GM19324 (cell line): ENCODE measurements at regions not wholly inside any gene's neighbourhood (a gene's known extent, or its start where the extent isn't known, plus 50 kb on each side); places are given as distances from the start of the nearest gene placed in this dataset.

Source experiments
- ATAC-seq: cut with Tn5 transposase; IDR thresholded peaks from one replicate; pipeline ENCODE4 v1.9.1; 2021; ENCODE audit warnings: mild to moderate bottlenecking, moderate library complexity; ENCODE audit not compliant: unreplicated experiment, low FRiP score

DNA sequence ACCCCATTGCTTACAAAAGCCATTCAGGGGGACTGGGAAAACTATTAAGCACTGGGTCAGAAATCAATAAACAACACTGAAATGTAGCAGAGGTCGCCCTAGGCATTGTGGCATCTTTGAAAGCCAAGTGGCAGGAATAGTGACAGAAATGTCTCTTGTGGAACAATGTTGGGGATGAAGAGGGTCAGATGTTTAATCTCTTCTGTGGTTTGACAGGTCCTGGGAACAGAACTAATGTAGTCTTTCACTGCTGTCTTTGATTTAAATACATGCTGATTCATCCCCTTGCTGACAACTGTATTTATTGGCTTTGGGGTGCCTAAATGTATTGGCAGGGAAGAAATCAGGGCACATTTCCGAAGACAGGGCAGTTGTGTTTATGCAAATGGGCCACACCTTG is 194.8 kb downstream of the ATG4C start:
- no peak for ATAC-seq

DNA sequence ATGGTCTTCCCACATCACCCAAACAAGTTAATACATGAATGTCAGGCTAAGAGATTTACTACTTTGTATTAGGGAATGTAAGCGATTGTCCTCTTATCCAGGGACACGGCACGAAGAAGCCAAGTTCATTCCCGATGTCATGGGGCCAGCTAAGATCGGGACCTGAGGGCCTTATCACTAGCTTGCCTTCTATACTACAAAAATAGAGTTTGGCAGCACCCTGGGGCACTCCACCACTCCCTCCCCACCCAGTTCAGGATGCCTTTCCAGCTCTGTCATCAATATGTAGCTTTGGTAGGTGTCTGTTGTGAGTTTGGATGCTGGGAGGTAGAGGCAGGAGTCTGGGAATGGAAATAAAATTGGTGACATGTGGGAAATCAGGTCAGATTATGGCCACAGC is 197.5 kb downstream of the ATG4C start:
- no peak for ATAC-seq

DNA sequence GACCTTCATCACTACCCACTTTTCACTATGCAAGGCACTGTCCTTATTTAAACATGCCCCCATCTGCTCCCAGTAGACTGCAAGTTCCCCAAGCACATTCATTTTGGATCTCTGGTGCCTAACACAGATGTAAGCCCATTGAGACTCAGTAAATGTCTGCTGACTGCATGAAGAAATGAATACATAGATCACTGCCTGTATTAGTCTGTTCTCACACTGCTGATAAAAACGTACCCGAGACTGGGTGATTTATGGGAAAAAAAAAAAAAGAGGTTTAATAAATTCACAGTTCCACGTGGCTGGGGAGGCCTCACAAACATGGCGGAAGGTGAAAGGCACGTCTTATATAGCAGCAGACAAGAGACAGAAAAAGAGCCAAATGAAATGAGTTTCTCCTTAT is 204.9 kb downstream of the ATG4C start:
- no peak for ATAC-seq

DNA sequence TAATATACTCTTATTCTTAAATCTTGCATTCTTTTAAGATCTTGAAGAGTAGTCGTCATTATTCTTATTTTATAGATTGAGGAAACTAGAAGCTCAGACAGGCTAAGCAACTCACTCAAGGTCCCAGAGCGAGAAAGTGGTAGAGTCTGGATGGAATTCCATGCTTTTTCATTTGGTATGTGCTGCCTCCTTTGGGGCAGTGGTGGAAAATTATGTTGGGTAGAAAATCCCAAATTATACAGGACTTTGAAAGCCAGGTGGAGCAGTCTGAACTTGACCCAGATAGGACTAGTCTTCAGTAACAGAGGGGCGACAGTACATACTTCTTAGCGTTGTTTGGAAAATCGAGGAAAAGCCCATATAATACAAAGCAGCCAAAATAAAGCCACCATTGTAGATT is 205.6 kb downstream of the ATG4C start:
- ATAC-seq = no peak

DNA sequence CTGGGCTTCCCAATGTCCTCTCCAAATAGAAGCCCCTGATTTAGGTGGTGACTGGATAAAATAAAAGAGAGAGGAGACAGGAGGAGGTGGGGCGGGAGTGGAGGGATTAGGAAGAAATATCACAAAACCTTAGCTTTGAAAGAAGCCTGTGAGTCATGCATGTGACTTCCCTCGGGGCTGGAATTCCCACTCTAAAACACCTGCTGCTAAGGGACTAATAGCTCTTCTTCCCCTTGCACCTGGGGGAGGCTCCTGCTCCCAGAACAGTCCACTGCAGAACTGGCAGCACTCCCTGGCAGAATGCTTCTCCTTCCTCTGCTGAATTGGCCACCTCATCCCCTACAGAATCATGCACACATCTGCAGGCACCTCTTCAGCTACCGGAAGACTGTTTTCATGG is 207.2 kb downstream of the ATG4C start:
- no peak for ATAC-seq

DNA sequence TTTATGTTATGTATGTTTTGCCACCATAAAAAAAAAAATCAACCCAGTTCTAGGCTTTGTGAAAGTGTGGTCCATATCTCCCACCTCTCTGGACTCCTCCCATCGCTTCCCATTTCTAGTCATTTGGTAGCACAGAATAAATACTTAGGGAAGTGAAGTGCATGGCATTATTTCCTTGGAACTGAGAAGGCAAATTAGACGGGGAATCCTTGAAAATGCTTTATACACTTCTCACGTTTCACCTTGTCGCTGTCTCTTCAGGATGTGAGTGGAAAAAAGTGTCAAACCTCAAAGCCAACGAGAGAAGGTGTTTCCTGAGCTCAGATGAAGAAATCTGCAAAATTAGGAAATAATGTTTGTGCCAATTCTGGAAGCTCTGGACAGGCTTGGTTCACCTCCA is 209.9 kb downstream of the ATG4C start:
- no peak for ATAC-seq

DNA sequence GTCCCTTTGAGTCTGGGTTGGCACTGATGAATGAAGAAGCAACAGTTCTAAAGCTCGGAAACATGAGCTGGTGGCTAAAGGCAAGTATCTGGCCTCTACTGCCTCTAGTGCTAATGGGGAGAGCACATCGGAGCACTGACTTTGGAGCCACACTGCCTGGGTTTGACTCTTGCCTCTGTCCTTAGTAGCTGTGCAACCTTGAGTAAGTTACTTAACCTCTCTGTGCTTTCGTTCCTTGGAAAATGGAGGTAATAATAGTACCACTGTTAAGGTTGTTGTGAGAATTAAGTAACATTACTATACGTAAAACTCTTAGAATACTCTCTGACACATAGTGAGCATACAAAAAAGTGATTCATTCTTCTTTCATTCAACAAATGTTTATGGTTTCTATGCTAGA is 211.2 kb downstream of the ATG4C start:
- ATAC-seq = no peak

DNA sequence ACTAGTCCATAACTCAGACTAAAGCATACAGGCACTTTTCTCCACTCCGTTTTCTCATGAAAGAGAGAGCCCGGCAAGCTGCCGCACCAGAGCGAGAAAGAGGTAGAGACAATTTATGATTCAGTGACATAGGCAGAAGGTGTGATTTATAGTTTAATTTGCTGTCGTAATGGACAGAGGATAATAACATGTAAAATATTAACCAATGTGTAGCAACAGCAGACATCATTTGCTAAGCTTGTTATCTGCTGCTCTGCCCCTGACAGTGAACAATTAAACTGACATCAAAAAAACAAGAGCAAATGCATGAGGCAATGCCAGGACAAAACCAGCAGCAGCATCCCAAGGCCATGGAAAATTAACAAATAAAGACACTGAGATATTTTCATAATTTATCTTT is 214.0 kb downstream of the ATG4C start:
- no peak for ATAC-seq

DNA sequence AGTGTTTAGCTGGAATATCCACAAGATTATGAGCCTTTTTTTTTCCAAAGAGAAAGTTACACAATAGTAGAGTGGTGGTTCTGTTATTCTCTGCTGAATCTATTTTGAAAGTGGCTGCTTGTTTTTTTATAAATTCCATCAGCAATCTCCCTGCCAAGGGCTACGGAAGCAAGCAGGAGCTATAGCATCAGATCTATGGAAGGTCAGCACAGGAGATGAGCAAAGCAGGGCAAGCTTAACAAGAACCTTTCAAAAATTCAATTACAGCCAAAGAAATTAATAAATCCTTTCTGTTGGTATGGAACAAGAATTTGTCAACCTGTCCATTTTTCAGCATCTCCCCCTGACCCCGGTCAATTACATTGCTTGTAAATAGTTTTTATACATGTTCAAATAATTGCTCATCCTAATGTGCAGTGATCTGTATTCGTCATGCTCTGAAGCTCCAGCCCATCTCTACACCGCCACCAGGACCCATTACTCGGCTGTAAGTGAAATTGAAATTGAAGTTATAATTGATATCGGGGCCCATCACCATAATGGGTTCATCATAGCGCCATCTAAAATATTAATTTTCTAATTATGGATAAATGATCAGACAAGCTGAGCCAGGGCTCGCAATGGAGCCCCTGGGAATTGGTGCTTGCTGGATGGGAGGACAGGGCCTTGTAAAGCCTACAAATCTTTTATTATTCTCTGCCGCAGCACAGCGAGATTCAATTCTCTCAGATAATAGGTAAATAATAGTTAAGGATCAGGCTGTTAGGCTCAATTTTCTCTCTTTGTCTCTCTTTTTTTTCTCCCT is 215.1 kb downstream of the ATG4C start:
- ATAC-seq = no peak

DNA sequence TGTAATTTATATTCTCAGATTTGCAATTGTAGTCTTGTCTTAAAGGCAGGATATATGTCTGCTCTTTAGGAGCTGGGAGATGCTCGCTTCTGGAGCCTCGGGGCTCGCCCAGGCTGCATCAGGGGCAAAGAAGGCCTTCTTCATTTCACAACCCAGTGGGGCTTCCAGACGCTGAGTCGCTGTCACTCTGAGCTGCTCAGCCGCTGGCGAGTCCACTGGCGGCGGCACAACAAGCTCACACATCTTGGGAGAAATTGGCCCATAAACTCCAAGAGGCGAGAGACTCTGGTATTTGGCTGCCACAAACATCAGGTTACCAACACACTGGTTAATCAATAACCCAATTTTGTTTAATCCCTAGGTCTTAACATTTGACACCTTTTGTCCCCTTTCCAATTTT is 216.6 kb downstream of the ATG4C start:
- no peak for ATAC-seq

DNA sequence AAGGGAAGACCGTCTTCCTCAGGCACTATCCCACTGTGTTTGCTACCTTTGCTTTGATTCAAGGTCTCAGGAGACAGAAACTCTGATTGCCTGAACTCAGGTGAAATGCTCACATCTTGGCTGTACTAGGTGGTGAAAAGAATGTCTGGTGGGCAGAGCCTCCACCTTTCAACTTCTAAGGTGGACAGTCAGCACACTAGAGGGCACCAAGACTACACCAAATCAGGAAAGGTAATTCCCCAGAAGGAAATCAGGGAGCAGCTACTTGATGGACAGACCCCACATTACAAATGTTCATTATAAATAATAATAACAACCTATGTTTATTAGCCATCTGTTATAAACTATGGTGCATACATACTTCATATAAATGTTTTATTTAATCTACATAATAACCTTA is 220.9 kb downstream of the ATG4C start:
- no peak for ATAC-seq

DNA sequence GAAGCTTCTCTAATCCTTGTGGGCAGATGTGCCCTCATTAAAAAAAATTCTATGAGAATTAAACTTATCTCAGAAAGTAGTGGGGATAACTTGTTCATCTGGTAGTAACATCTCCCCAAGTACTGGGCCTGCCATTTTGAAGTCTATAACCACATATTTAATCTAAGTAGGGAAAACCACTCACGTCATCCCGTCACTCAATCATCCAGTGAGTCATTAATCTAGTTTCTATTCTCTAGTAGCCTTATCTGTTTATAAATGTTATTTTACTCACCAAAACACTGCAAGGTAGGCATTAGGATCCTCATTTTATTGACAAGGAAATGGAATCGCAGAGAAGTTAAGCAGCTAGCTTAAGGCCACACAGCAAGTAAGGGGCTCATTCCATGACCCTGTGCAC is 221.9 kb downstream of the ATG4C start:
- ATAC-seq = no peak

DNA sequence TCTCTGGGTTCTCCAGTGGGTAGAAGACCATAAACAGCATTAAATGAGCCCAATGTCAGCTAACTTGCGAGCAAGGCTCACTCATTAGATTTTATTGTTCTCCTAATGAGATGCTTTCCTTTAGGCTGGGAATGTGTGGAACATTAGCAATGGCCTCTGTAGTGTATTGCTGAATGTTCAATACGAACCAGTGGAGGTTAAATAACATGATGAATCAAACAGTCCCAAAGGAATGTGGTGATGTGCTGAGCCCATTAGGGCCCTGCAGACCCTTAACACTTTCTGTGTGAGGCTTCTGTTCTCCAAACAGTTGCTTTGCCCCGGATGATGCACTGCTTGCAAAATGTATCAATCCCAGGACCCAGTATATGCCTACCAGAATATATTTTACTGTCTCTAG is 225.5 kb downstream of the ATG4C start:
- no peak for ATAC-seq

DNA sequence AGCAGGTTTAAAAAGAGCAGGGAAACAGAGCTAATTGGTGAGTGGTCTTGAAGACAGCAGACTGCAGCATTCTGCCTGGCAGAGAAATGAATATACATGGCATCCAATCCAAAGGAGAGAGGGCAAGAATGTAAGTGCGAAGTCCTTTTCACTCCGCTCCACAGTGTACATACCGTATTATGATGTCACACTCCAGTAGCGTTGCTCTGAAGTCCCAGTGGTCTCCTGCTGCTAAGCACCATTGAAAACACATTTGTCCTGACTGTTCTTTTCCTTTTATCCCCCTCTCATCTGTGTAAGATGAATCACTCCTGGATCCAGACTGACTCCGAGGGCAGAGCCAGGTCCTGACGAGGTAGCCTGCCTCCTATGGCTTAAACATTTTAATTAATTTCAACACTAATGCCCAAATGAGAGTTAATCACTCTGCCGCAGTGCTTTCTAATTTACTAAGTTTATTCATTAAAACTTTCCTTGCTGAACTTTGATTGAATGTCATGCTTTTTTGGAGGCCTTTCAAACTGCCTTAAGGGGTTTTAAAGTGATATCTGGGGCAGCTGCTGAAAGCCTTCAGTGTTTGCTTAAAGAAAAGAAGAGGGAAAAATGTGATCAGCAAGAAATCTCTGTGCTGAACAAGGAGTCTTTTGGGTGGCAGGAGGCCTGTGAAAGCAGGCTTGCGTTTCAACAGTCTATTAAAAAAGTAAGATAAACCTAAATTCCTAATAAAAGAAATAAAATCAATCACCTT is 227.2 kb downstream of the ATG4C start:
- no peak for ATAC-seq

DNA sequence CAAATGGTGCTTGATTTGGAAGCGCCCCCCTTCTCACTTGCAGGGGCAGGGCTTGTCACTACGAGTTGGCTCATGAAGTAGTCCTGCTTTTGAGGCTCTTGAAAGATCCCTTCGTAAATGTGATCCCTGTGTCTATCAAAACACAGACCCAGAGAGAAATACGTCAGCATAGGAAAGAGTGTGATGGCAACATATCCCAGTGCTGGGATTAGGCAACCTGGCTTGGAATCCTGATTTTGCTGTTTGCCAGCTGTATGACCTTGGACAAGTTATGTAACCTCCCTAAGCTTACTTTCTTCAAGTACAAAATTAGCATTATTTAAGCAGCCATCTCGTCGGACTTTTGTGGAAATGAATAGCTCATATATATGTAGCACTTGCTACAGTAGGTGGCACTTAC is 228.4 kb downstream of the ATG4C start:
- no peak for ATAC-seq

DNA sequence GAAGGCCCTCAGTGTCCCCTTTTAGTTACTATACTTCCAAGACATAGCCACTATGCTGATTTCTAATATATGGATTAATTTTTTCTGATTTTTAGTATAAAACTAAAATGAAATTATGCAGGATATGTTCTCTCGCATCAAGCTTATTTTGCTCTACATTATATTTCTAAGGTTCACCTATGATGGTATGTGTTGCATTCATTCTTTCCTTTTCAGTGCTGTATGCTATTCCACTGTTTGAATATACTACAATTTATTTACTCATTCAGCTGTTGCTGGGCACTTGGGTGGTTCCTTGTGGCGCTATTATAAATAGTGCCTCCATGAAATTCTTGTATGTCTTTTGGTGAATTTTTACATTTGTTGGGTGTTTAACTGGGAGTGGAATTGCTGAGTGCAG is 230.3 kb downstream of the ATG4C start:
- no peak for ATAC-seq

DNA sequence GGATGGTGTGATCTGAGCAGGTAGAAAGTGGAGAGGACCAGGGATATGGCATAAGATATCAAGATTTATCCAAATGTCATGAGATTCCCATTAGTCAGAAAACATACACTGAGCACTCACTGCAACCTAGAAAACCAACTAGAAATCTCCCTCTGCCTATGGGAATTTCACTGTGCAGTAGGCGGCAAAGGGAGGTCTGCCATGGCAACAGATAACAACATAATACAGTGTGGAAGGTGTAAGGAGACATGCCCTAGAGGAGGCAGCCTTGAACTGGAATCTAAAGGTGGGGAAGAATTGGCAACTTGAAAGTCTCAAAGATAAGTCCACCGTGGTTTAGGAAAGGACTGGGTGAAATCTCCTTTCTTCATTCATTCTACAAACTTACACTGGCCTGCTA is 238.4 kb downstream of the ATG4C start:
- ATAC-seq = no peak

DNA sequence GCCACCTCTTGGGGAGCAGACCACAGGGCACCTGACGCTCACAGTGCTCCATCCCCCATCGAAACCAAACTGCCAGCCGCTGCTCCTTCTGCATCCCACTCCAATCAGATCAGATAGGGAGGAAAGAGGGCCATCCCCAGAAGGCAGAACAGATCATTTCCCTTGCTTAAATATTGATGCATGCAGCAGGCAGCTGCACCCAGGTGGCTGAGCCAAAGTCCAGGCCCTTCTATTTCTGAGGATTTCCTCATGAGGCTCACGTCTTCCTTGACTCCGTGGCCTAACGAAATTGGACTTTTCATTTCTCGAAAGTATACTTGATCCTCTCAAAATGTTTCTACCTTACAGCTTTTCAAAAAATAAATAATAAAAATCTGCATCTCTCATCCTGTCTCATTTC is 239.2 kb downstream of the ATG4C start:
- no peak for ATAC-seq

DNA sequence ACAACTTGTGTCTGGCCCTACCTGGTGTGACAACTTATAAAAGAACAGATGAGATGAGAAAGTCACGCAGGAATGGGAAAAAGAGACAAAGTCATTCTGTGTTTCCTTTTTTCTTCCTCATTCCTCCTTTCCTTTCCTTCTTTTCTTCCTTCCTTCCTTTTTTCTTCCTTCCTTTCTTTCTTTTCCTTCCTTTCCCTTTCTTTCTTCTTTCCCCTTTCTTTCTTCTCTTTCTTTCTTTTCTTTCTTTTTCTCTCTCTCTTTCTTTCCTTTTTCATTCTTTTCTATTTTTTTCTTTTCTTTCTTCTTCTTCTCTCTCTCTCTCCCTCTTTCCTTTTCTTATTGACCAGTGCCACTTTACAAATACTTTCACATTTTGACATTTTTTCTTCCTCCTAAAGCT is 239.7 kb downstream of the ATG4C start:
- no peak for ATAC-seq

DNA sequence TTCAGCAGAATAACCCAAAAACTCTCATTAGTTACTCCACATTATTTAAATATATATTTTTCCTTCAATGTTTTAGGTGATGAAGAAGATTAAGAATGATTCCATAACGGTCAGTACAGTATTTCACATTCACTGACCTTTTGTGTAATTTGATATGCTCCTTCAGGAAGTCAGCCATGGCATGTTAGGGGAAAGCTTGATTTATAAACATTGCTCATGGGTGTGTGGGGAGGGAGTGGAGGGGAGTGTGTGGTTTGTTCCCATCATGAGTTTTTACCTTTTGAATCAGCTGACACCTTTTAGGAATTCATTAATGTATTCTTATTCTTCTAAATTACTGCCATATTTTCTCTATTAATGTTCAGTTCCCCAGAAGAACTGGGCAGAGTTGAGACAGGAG is 240.2 kb downstream of the ATG4C start:
- no peak for ATAC-seq

DNA sequence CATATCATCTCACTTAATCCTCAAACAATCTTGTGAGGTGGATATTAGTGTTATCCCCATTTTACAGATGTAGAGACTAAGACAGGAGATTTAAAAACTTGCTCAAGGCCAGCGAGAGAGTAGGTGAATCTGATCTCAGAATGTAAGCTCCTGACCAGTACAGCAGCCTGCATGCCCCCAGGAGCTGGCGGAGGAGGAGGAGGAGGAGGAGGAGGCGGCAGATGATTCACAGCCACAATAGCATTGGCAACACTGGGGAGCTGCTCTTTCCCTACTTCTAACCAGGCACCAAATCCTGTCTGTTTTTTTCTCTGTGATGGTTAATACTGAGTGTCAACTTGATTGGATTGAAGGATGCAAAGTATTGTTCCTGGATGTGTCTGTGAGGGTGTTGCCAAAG is 243.2 kb downstream of the ATG4C start:
- no peak for ATAC-seq

DNA sequence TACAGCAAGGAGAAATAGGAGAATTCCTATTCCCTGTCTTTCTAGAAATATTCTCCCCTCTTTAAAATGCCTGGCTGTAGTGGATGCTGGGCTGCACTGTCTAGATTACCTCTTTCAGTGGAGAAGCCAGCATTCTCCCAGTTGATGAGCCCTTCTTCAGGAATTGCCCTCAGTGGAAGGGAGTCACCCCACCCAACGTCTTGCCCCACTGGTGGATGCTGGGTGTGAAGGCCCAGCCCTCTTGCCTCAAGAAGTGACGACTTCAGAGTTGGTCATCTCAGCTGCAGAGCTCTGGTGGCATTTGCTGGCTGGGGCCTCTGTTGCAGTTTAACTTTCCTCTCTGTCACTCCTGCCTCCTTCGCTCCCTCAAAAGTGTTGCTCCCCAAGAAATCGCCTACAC is 248.2 kb downstream of the ATG4C start:
- no peak for ATAC-seq
